Breast epithelium (tissue), 3 donors: ENCODE measurements at regions not wholly inside any gene's neighbourhood (a gene's known extent, or its start where the extent isn't known, plus 50 kb on each side); places are given as distances from the start of the nearest gene placed in this dataset.

ENCODE experiments used
- POLR2A ChIP-seq: fragments of 450-650 bp; IDR thresholded peaks from one replicate; pipeline ENCODE4 v1.6.1; 2016; ENCODE audit warnings: antibody characterized with exemption, mild to moderate bottlenecking, moderate library complexity
- TF ChIP-seq, protein P1 (sequence below), 3 donors: fragments of 450-650 bp; IDR thresholded peaks; one replicate each; pipeline ENCODE4 v1.5.1; 2016 to 2017; ENCODE audit warnings: antibody characterized with exemption in 3 of 3, mild to moderate bottlenecking in 3 of 3, moderate library complexity in 3 of 3

GRCh38 chr5:110034056-110034600 lies 344.4 kb downstream of the MAN2A1 start:
- TF ChIP-seq, protein P1, sequence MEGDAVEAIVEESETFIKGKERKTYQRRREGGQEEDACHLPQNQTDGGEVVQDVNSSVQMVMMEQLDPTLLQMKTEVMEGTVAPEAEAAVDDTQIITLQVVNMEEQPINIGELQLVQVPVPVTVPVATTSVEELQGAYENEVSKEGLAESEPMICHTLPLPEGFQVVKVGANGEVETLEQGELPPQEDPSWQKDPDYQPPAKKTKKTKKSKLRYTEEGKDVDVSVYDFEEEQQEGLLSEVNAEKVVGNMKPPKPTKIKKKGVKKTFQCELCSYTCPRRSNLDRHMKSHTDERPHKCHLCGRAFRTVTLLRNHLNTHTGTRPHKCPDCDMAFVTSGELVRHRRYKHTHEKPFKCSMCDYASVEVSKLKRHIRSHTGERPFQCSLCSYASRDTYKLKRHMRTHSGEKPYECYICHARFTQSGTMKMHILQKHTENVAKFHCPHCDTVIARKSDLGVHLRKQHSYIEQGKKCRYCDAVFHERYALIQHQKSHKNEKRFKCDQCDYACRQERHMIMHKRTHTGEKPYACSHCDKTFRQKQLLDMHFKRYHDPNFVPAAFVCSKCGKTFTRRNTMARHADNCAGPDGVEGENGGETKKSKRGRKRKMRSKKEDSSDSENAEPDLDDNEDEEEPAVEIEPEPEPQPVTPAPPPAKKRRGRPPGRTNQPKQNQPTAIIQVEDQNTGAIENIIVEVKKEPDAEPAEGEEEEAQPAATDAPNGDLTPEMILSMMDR (IDR thresholded peaks at IDR 0.05), result no peak
- TF ChIP-seq POLR2A, result no peak
